Glutamatergic neuron (in vitro differentiated cells): ENCODE measurements at regions not wholly inside any gene's neighbourhood (a gene's known extent, or its start where the extent isn't known, plus 50 kb on each side); places are given as distances from the start of the nearest gene placed in this dataset.
A peak's percentile ranks its signal among the peaks of the same experiment; 100 is the strongest.

Experiments used
- DNase-seq: peaks from one replicate; pipeline ENCODE4 v3.0.0; 2022
- H3K27ac Mint-ChIP-seq: one replicate; pipeline ENCODE4 v1.8.0; 2020; ENCODE audit warnings: mild to moderate bottlenecking, mixed read lengths, inconsistent platforms; ENCODE audit not compliant: unreplicated experiment
- H3K27me3 Mint-ChIP-seq: one replicate; pipeline ENCODE4 v1.8.0; 2020; ENCODE audit warnings: mild to moderate bottlenecking, moderate library complexity, mixed read lengths, inconsistent platforms; ENCODE audit not compliant: unreplicated experiment
- H3K36me3 Mint-ChIP-seq: one replicate; pipeline ENCODE4 v1.8.0; 2020; ENCODE audit warnings: mild to moderate bottlenecking, mixed read lengths, inconsistent platforms; ENCODE audit not compliant: unreplicated experiment
- H3K4me1 Mint-ChIP-seq: one replicate; pipeline ENCODE4 v1.8.0; 2020; ENCODE audit warnings: mild to moderate bottlenecking, low read depth, mixed read lengths, inconsistent platforms; ENCODE audit not compliant: unreplicated experiment
- H3K4me3 Mint-ChIP-seq: one replicate; pipeline ENCODE4 v1.8.0; 2020; ENCODE audit warnings: mild to moderate bottlenecking, mixed read lengths, inconsistent platforms; ENCODE audit not compliant: unreplicated experiment
- H3K9me3 Mint-ChIP-seq: one replicate; pipeline ENCODE4 v1.8.0; 2020; ENCODE audit warnings: mild to moderate bottlenecking, moderate library complexity, mixed read lengths, inconsistent platforms; ENCODE audit not compliant: unreplicated experiment
- TF ChIP-seq, protein P1 (sequence below): fragments of 200-600 bp; sonication (generic); IDR thresholded peaks from one replicate; pipeline ENCODE4 v1.5.0; 2021; ENCODE audit not compliant: partially characterized antibody, unreplicated experiment

DNA sequence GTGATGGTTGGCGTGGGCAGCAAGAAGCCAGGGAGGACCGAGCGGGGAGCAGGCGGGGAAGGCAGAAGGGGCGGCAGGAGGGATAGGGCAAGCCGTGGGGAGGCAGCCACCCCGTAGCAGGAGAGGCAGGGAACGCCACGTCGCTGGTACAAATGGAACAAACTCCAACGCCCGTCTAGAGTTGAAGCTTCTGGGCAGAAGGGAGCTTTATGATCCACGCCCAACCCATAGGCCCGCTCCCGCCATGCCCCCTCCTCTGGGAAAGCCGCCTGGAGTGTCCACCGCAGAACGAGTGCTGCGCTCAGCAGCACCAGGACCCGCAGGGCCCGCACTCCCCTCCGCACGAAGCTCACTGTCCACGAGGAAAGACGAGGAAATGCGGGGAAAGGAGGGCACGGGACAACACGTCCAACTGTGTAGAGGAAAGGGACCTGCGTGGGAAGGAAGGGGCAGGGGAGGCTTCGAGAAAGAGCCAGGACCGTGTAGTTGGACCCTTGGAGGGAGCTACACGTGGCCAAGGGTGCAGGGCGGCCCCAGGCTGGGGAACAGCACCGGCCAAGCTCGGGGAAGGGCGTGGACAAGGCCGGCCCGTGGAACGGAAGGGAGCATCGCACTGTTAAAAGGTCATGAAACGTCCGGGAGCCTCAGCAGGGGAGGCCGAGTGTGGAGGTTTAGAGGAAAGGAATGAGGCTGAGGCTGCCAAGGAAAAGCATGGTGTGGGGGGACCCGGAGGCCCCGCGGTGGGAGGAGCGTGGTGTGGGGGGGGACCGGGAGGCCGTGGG lies 204.0 kb downstream of the DLL1 start:
- Mint-ChIP-seq H3K36me3 (no peaks in the 10 kb centered on the region), H3K9me3 (peaks cover 10% of the 10 kb centered on the region), H3K4me3 (no peak overlapping the region), H3K4me1 (peaks cover 21% of the 10 kb centered on the region), H3K27me3 (peaks cover 6% of the 10 kb centered on the region), H3K27ac (no peak overlapping the region)
- DNase-seq, result no peak
- TF ChIP-seq, protein P1, sequence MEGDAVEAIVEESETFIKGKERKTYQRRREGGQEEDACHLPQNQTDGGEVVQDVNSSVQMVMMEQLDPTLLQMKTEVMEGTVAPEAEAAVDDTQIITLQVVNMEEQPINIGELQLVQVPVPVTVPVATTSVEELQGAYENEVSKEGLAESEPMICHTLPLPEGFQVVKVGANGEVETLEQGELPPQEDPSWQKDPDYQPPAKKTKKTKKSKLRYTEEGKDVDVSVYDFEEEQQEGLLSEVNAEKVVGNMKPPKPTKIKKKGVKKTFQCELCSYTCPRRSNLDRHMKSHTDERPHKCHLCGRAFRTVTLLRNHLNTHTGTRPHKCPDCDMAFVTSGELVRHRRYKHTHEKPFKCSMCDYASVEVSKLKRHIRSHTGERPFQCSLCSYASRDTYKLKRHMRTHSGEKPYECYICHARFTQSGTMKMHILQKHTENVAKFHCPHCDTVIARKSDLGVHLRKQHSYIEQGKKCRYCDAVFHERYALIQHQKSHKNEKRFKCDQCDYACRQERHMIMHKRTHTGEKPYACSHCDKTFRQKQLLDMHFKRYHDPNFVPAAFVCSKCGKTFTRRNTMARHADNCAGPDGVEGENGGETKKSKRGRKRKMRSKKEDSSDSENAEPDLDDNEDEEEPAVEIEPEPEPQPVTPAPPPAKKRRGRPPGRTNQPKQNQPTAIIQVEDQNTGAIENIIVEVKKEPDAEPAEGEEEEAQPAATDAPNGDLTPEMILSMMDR, result no peak

DNA sequence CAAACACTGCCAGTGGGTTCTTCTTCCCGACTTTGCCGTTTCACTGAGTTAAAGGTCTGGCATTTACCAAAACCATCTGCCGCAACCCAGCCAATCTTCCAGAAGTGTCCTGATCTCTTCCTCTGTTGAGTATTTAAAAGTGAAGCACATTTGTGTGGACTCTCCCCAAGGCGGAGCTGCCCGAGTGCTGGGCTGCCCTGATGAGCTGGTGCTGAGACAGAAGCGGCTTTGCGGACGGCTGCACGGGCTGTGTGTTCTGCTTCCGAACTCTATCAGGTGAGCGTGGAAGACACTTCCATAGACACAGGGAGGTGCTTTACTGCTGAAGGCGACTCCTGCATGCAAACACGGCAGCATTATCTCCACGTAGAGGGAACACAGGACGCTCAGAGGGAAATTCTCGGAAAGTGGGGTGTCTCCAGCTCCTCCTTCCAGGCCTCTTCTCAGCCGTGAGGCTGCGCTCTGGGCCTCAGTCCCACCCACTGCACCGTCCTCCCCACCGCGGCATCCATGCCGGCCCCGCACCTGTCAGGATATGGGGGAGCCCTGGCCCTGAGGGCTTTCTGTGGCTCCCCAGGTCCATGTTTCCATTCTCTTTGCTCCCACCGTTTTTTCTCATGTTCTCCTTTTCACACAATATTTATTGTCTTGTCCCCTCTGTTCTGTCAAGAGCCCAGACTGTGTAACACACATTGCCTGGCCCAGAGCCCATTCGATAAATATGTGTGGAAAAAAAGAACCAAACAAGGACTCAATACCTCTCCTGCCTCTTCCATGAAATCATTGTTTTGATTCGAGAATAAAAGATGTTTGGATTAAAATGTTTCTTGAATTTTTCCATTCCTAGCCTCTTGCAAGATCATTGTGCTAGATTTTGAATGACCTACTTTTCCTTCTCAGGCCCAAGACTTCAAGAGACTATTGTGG lies 205.1 kb downstream of the DLL1 start:
- Mint-ChIP-seq H3K9me3 (peaks cover 11% of the 10 kb centered on the region), H3K4me3 (no peak overlapping the region), H3K27ac (no peak overlapping the region), H3K36me3 (no peaks in the 10 kb centered on the region), H3K27me3 (peaks cover 7% of the 10 kb centered on the region), H3K4me1 (peaks cover 25% of the 10 kb centered on the region)
- DNase-seq, result no peak
- TF ChIP-seq, protein P1, result no peak

DNA sequence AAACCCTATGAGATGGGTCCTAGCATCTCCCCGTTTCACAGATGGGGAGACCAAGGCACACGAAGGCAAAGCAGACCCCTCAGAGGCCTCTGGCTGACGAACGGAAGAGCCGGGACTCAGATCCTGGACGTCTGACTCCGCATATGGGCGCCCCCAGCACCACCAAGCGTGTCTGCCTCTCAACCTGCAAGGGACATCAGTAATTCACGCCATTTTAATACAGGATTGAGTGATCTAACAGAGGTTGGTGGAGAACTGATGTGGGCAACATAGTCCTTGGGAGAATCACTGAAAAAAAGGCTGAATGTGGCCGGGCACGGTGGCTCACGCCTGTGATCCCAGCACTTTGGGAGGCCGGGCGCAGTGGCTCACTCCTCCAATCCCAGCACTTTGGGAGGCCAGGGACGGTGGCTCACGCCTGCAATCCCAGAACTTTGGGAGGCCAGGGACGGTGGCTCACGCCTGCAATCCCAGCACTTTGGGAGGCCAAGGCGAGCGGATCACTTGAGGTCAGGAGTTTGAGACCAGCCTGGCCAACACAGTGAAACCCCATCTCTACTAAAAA lies 206.6 kb downstream of the DLL1 start:
- H3K27me3 Mint-ChIP-seq, result peaks cover 17% of the 10 kb centered on the region
- H3K36me3 Mint-ChIP-seq, result peaks cover 2% of the 10 kb centered on the region
- TF ChIP-seq, protein P1, result no peak
- DNase-seq, result no peak
- H3K4me1 Mint-ChIP-seq, result peaks cover 32% of the 10 kb centered on the region
- peaks cover 21% of the 10 kb centered on the region for H3K9me3 Mint-ChIP-seq
- no peak overlapping the region for H3K4me3 Mint-ChIP-seq
- no peak overlapping the region for H3K27ac Mint-ChIP-seq

DNA sequence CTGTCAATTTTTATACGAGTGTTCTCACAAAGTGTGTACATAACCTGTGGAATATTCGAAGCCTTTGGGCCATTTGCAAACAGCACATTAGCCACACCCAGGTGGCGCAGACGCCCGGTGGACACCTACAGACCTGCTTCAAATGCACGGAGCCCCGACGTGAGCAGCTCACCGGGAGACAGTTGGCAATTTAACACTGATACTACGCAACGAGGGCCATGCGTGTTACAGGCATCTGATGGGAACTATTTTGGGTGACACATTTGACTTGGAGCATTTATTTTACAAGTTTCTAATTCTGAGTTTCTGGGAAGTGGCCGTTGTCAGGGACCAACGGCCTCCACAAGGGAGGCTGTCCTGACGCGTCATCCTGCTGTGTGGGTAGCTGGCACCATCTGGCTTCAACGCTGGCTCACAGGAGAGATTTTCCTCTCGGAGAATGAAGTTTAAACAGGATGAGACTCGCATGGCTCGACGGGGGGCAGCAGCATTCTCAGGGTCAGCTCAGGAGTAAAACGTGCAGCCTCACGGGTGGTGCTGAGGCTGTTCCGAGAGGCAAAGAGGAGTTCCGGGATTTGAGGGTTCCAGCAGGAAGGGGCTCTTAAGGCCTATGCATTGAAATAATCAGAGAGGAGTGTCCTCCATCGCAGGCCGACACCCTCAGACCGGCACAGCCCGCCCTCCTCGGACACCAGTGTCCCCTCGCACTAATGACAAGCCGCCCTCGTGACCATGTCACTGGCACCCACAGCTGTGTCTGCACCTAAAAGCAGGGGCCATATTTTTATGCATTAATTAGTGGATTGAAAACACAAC lies 207.4 kb downstream of the DLL1 start:
- H3K4me1 Mint-ChIP-seq, result peaks cover 34% of the 10 kb centered on the region
- peaks cover 6% of the 10 kb centered on the region for H3K36me3 Mint-ChIP-seq
- H3K9me3 Mint-ChIP-seq, result peaks cover 24% of the 10 kb centered on the region
- no peak overlapping the region for H3K4me3 Mint-ChIP-seq
- DNase-seq, result no peak
- TF ChIP-seq, protein P1, result no peak
- H3K27me3 Mint-ChIP-seq, result peaks cover 19% of the 10 kb centered on the region
- H3K27ac Mint-ChIP-seq, result peak overlapping the region; percentile 48
